ENCODE measurements at regions not wholly inside any gene's neighbourhood (a gene's known extent, or its start where the extent isn't known, plus 50 kb on each side); places are given as distances from the start of the nearest gene placed in this dataset.

GRCh38 chr4:4789462-4789861, 70.0 kb upstream of the MSX1 start:
- H3K36me3 ChIP-seq = no peaks in the 10 kb centered on the region
- in situ Hi-C loops (cut with MboI; ENCODE audit: low pct_ligation_motif_present in 1 of 4, low pct_unique_long_range_greater_than_20kb in 1 of 4, low sequenced_read_pairs in 3 of 4) (no loop called here), intact Hi-C loops (cut with DNase I; ENCODE audit: low total_unique reads) (no loop called here)
- no peaks in the 10 kb centered on the region for H3K27me3 ChIP-seq
- no peak overlapping the region for H3K27ac ChIP-seq
- H3K9me3 ChIP-seq = peaks cover 0 to 11% of the 10 kb centered on the region in 2 donors
- H3K4me3 ChIP-seq = no peak overlapping the region
- no peak for DNase-seq
- WGBS, 2 donors (ENCODE audit: low coverage in 1 of 2) = 50 to 71% methylated on average over 1 of the region's 1 CpG
- no peak for TF ChIP-seq CTCF (IDR thresholded peaks at IDR 0.05)
- no peak for TF ChIP-seq POLR2A (IDR thresholded peaks at IDR 0.05)
- no peak for TF ChIP-seq EP300 (IDR thresholded peaks at IDR 0.05; ENCODE audit: low read depth)
- TF ChIP-seq POLR2AphosphoS5 (IDR thresholded peaks at IDR 0.05) = no peak
- no peaks in the 10 kb centered on the region for H3K4me1 ChIP-seq

- no peaks in the 10 kb centered on the region for H3K36me3 ChIP-seq
- no peak for TF ChIP-seq POLR2AphosphoS5 (IDR thresholded peaks at IDR 0.05)
- TF ChIP-seq POLR2A (IDR thresholded peaks at IDR 0.05) = no peak
- no peak for TF ChIP-seq EP300 (IDR thresholded peaks at IDR 0.05; ENCODE audit: low read depth)
- in situ Hi-C loops (cut with MboI; ENCODE audit: low pct_ligation_motif_present in 1 of 4, low pct_unique_long_range_greater_than_20kb in 1 of 4, low sequenced_read_pairs in 3 of 4) = no loop called here
- H3K9me3 ChIP-seq = peaks cover 0 to 11% of the 10 kb centered on the region in 2 donors
- intact Hi-C loops (cut with DNase I; ENCODE audit: low total_unique reads) = no loop called here
- no peak for DNase-seq
- H3K27ac ChIP-seq = no peak overlapping the region
- no peak overlapping the region for H3K4me3 ChIP-seq
- H3K4me1 ChIP-seq = no peaks in the 10 kb centered on the region
- H3K27me3 ChIP-seq = no peaks in the 10 kb centered on the region
Observed at GRCh38 chr4:4788573-4788972, 70.9 kb upstream of the MSX1 start.

GRCh38 chr4:4787421-4787820, 72.0 kb upstream of the MSX1 start:
- Histone ChIP-seq H3K4me1 (no peaks in the 10 kb centered on the region), H3K27me3 (no peaks in the 10 kb centered on the region), H3K9me3 (peaks cover 0 to 11% of the 10 kb centered on the region in 2 donors), H3K27ac (no peak overlapping the region), H3K4me3 (no peak overlapping the region), H3K36me3 (no peaks in the 10 kb centered on the region)
- intact Hi-C loops (cut with DNase I; ENCODE audit: low total_unique reads) (no loop called here), in situ Hi-C loops (cut with MboI; ENCODE audit: low pct_ligation_motif_present in 1 of 4, low pct_unique_long_range_greater_than_20kb in 1 of 4, low sequenced_read_pairs in 3 of 4) (no loop called here)
- WGBS, 2 donors (ENCODE audit: low coverage in 1 of 2) = 60 to 73% methylated on average over 3 of the region's 3 CpGs
- DNase-seq = no peak
- TF ChIP-seq EP300 (IDR thresholded peaks at IDR 0.05; ENCODE audit: low read depth) (no peak), CTCF (IDR thresholded peaks at IDR 0.05) (no peak), POLR2AphosphoS5 (IDR thresholded peaks at IDR 0.05) (no peak), POLR2A (IDR thresholded peaks at IDR 0.05) (no peak)

- WGBS, 2 donors (ENCODE audit: low coverage in 1 of 2) = 67% methylated on average over 5 of the region's 5 CpGs; no CpG with 5 or more reads in 1 of the 2 donors
- H3K27ac ChIP-seq = no peak overlapping the region
- no peak overlapping the region for H3K4me3 ChIP-seq
- no peak for DNase-seq
- intact Hi-C loops (cut with DNase I; ENCODE audit: low total_unique reads) (no loop called here), in situ Hi-C loops (cut with MboI; ENCODE audit: low pct_ligation_motif_present in 1 of 4, low pct_unique_long_range_greater_than_20kb in 1 of 4, low sequenced_read_pairs in 3 of 4) (no loop called here)
- H3K9me3 ChIP-seq = peaks cover 0 to 11% of the 10 kb centered on the region in 2 donors
- H3K36me3 ChIP-seq = no peaks in the 10 kb centered on the region
- H3K27me3 ChIP-seq = no peaks in the 10 kb centered on the region
- no peaks in the 10 kb centered on the region for H3K4me1 ChIP-seq
- TF ChIP-seq POLR2A (IDR thresholded peaks at IDR 0.05) (no peak), POLR2AphosphoS5 (IDR thresholded peaks at IDR 0.05) (no peak), CTCF (IDR thresholded peaks at IDR 0.05) (no peak), EP300 (IDR thresholded peaks at IDR 0.05; ENCODE audit: low read depth) (no peak)
Observed at GRCh38 chr4:4784379-4784778, 75.1 kb upstream of the MSX1 start.

GRCh38 chr4:4783847-4784246, 75.6 kb upstream of the MSX1 start:
- intact Hi-C loops (cut with DNase I; ENCODE audit: low total_unique reads) (no loop called here), in situ Hi-C loops (cut with MboI; ENCODE audit: low pct_ligation_motif_present in 1 of 4, low pct_unique_long_range_greater_than_20kb in 1 of 4, low sequenced_read_pairs in 3 of 4) (no loop called here)
- Histone ChIP-seq H3K27ac (no peak overlapping the region), H3K9me3 (peaks cover 0 to 8% of the 10 kb centered on the region in 2 donors), H3K27me3 (no peaks in the 10 kb centered on the region), H3K4me3 (no peak overlapping the region), H3K4me1 (no peaks in the 10 kb centered on the region), H3K36me3 (no peaks in the 10 kb centered on the region)
- no peak for TF ChIP-seq EP300 (IDR thresholded peaks at IDR 0.05; ENCODE audit: low read depth)
- TF ChIP-seq CTCF (IDR thresholded peaks at IDR 0.05) = no peak
- no peak for TF ChIP-seq POLR2AphosphoS5 (IDR thresholded peaks at IDR 0.05)
- no peak for TF ChIP-seq POLR2A (IDR thresholded peaks at IDR 0.05)
- DNase-seq = no peak
- 72 to 82% methylated on average over 3 to 8 of the region's 8 CpGs for WGBS, 2 donors (ENCODE audit: low coverage in 1 of 2)
